ENCODE measurements at regions not wholly inside any gene's neighbourhood (a gene's known extent, or its start where the extent isn't known, plus 50 kb on each side); places are given as distances from the start of the nearest gene placed in this dataset.
A peak's percentile ranks its signal among the peaks of the same experiment; 100 is the strongest.

DNA sequence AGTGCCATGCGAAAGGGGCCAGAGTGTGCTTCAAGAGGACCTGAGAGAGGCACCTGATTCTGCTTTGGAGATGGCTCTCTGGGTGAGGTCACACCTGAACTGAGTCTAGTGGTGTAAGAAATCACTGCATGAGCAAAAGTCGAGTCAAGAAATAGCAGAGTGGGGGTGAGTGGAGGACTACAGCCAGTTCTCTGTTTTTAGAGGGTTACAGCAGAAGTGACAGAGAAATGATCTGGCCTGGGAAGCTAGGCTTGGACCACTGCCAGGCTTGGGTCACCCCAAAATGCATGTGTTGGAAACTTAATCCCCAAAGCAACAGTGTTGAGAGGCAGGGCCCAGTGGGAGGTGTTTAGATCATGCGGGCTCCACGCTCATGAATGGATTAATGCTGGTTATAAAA lies 312.0 kb downstream of the CBLN1 start:
- ATAC-seq (ENCODE audit: low read depth): no peak
- H3K4me3 ChIP-seq (ENCODE audit: severe bottlenecking): no peak overlapping the region
- H3K4me1 ChIP-seq (ENCODE audit: insufficient read depth, poor library complexity, severe bottlenecking): peaks cover 34% of the 10 kb centered on the region
- no peaks in the 10 kb centered on the region for H3K27me3 ChIP-seq (ENCODE audit: insufficient read depth, poor library complexity, severe bottlenecking)
- no peaks in the 10 kb centered on the region for H3K36me3 ChIP-seq (ENCODE audit: low read depth)
- no peak for DNase-seq (ENCODE audit: low spot score)
- no peaks in the 10 kb centered on the region for H3K9me3 ChIP-seq (ENCODE audit: severe bottlenecking)
- TF ChIP-seq, protein P1, sequence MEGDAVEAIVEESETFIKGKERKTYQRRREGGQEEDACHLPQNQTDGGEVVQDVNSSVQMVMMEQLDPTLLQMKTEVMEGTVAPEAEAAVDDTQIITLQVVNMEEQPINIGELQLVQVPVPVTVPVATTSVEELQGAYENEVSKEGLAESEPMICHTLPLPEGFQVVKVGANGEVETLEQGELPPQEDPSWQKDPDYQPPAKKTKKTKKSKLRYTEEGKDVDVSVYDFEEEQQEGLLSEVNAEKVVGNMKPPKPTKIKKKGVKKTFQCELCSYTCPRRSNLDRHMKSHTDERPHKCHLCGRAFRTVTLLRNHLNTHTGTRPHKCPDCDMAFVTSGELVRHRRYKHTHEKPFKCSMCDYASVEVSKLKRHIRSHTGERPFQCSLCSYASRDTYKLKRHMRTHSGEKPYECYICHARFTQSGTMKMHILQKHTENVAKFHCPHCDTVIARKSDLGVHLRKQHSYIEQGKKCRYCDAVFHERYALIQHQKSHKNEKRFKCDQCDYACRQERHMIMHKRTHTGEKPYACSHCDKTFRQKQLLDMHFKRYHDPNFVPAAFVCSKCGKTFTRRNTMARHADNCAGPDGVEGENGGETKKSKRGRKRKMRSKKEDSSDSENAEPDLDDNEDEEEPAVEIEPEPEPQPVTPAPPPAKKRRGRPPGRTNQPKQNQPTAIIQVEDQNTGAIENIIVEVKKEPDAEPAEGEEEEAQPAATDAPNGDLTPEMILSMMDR (IDR thresholded peaks at IDR 0.05; ENCODE audit: poor library complexity, severe bottlenecking): no peak
- peak overlapping the region; percentile 93 for H3K27ac ChIP-seq (ENCODE audit: poor library complexity, severe bottlenecking)

DNA sequence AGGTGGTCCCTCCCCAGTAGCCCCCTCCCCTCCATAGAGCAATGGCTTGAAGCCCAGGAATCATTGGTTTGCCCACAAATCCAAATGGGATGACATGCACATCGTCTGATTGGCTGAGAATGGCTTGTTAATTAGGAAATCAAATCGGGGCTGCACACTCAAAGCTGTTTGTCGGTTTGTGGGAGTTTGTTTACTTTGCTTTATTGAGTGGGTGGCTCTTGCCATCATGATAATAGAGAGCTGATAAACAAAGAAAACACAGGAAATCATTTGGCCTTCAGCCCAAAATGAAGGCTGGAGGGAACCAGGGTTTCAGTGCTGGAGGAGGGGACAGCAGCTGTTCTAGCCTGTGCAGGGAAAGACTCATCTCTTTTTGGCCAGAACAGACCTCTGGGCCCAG lies 316.3 kb downstream of the CBLN1 start:
- no peak for ATAC-seq (ENCODE audit: low read depth)
- no peaks in the 10 kb centered on the region for H3K36me3 ChIP-seq (ENCODE audit: low read depth)
- peaks cover 47% of the 10 kb centered on the region for H3K4me1 ChIP-seq (ENCODE audit: insufficient read depth, poor library complexity, severe bottlenecking)
- DNase-seq (ENCODE audit: low spot score): no peak
- H3K27me3 ChIP-seq (ENCODE audit: insufficient read depth, poor library complexity, severe bottlenecking): no peaks in the 10 kb centered on the region
- peak overlapping the region; percentile 98 for H3K27ac ChIP-seq (ENCODE audit: poor library complexity, severe bottlenecking)
- TF ChIP-seq, protein P1 (IDR thresholded peaks at IDR 0.05; ENCODE audit: poor library complexity, severe bottlenecking): no peak
- no peaks in the 10 kb centered on the region for H3K9me3 ChIP-seq (ENCODE audit: severe bottlenecking)
- H3K4me3 ChIP-seq (ENCODE audit: severe bottlenecking): no peak overlapping the region

DNA sequence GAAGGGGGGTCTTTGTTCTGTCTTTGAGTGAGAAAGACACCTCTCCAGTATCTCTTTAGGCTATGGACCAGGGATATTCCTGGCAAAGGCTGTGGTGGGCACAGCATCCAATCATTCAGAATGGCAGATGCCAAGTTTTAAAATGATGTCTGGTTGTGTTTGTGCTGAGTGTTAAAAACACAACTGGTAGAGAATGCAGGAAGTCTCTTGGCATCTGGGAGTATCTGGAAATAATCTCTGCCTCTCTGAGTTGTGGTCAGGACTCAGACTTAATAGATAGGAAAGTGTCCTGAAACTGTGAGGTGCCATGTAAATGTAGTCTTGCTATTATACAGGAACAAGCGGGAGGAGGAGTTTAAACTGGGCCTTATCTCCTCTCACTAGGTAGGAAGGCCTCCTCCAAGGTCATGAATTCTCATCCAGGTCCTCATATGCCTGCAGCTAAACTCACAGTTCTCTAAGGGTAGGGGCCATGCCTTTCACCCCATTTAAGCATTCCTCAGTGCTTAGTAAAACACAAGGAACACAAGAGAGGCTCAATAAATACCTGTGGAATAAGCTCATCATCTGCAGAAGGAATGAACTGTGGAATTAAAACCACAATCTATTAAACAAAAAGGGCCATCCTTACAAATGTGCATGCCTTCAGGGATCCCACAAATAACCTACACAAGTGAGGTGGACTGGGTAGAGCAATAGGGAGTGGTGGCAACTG lies 317.6 kb downstream of the CBLN1 start:
- Histone ChIP-seq H3K27ac (ENCODE audit: poor library complexity, severe bottlenecking) (peak overlapping the region; percentile 98), H3K27me3 (ENCODE audit: insufficient read depth, poor library complexity, severe bottlenecking) (no peaks in the 10 kb centered on the region), H3K36me3 (ENCODE audit: low read depth) (no peaks in the 10 kb centered on the region), H3K4me1 (ENCODE audit: insufficient read depth, poor library complexity, severe bottlenecking) (peaks cover 52% of the 10 kb centered on the region), H3K4me3 (ENCODE audit: severe bottlenecking) (no peak overlapping the region), H3K9me3 (ENCODE audit: severe bottlenecking) (no peaks in the 10 kb centered on the region)
- ATAC-seq (ENCODE audit: low read depth) (peak; percentile 96), DNase-seq (ENCODE audit: low spot score) (no peak)
- TF ChIP-seq, protein P1 (IDR thresholded peaks at IDR 0.05; ENCODE audit: poor library complexity, severe bottlenecking): no peak

DNA sequence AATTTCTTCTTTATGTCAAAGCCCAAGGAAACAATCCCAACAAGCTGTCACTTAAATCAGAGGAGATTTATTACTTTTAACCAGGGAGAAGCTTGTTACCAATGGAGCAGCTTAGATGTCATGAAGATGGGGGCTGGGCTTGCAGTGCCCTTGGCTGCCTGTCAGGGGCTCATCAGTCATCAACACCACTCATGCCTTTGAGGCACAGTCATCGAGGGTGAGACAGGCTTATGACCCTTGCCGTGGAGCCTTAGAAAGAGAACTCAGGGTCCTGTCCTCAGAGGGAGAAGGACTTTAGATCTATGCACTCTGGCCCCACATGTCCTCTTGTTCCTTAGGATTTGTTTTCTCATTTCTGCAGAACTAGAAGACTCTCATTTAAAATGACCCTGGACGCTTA lies 318.3 kb downstream of the CBLN1 start:
- Histone ChIP-seq H3K4me1 (ENCODE audit: insufficient read depth, poor library complexity, severe bottlenecking) (peaks cover 55% of the 10 kb centered on the region), H3K27me3 (ENCODE audit: insufficient read depth, poor library complexity, severe bottlenecking) (no peaks in the 10 kb centered on the region), H3K4me3 (ENCODE audit: severe bottlenecking) (no peak overlapping the region), H3K9me3 (ENCODE audit: severe bottlenecking) (no peaks in the 10 kb centered on the region), H3K27ac (ENCODE audit: poor library complexity, severe bottlenecking) (peak overlapping the region; percentile 98), H3K36me3 (ENCODE audit: low read depth) (no peaks in the 10 kb centered on the region)
- ATAC-seq (ENCODE audit: low read depth) (peak; percentile 43), DNase-seq (ENCODE audit: low spot score) (no peak)
- TF ChIP-seq, protein P1 (IDR thresholded peaks at IDR 0.05; ENCODE audit: poor library complexity, severe bottlenecking): no peak

DNA sequence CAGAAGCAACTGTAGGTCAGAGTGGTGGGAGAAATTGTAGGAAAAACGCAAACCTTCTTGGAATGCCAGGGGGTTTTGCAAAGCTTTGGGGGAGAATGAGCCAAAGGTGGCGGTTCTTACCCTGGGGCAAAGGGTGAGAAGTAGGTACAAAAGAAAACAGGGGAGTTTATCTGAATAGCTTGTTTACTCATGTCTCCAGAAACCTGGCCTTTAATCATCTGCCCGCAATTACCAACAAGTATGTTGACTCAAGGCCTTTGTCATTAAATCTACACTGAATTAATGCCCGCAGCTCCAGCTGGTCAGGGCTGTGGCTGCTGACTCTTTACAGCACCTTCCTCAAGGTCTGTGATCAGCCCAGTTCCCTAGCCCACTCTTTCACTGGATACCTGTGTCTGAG lies 320.1 kb downstream of the CBLN1 start:
- peaks cover 55% of the 10 kb centered on the region for H3K4me1 ChIP-seq (ENCODE audit: insufficient read depth, poor library complexity, severe bottlenecking)
- TF ChIP-seq, protein P1 (IDR thresholded peaks at IDR 0.05; ENCODE audit: poor library complexity, severe bottlenecking): no peak
- peak; percentile 11; the same call in 2 of the 3 replicates for ATAC-seq (ENCODE audit: low read depth)
- no peak overlapping the region for H3K4me3 ChIP-seq (ENCODE audit: severe bottlenecking)
- DNase-seq (ENCODE audit: low spot score): no peak
- no peaks in the 10 kb centered on the region for H3K27me3 ChIP-seq (ENCODE audit: insufficient read depth, poor library complexity, severe bottlenecking)
- peak overlapping the region; percentile 98 for H3K27ac ChIP-seq (ENCODE audit: poor library complexity, severe bottlenecking)
- H3K36me3 ChIP-seq (ENCODE audit: low read depth): no peaks in the 10 kb centered on the region
- no peaks in the 10 kb centered on the region for H3K9me3 ChIP-seq (ENCODE audit: severe bottlenecking)

Data from RWPE2 (cell line).